Activated B cell treated with CpG ODN at 0.5 μM for 24 hours (primary cell): ENCODE measurements at regions not wholly inside any gene's neighbourhood (a gene's known extent, or its start where the extent isn't known, plus 50 kb on each side); places are given as distances from the start of the nearest gene placed in this dataset.

ENCODE experiments used
- ATAC-seq: fragments of 200-7000 bp; cut with Tn5 transposase; one replicate; pipeline ENCODE4 v1.10.0; 2021; ENCODE audit warnings: low read depth, mild to moderate bottlenecking, moderate library complexity
- CTCF ChIA-PET: fragments of 350-600 bp; sonication (Branson Sonifier 250); formaldehyde crosslinking; loops from one replicate; lab custom pipeline; 2021; ENCODE audit warnings: antibody characterized with exemption; lab: Charles Lee
- POLR2A ChIA-PET: fragments of 350-600 bp; sonication (Branson Sonifier 250); formaldehyde crosslinking; loops from one replicate; lab custom pipeline; 2021; ENCODE audit warnings: antibody characterized with exemption; lab: Charles Lee
- DNase-seq: peaks from one replicate; pipeline ENCODE4 v3.0.0; 2022
- H3K27ac Mint-ChIP-seq: one replicate; pipeline ENCODE4 v1.8.0; 2020; ENCODE audit warnings: mixed read lengths
- H3K27me3 Mint-ChIP-seq: one replicate; pipeline ENCODE4 v1.8.0; 2021; ENCODE audit warnings: mixed read lengths
- H3K36me3 Mint-ChIP-seq: one replicate; pipeline ENCODE4 v1.8.0; 2021; ENCODE audit warnings: low read depth, mixed read lengths
- H3K4me1 Mint-ChIP-seq: one replicate; pipeline ENCODE4 v1.8.0; 2021; ENCODE audit warnings: mixed read lengths
- H3K4me3 Mint-ChIP-seq: one replicate; pipeline ENCODE4 v1.8.0; 2020; ENCODE audit warnings: mild to moderate bottlenecking, mixed read lengths
- H3K9me3 Mint-ChIP-seq: one replicate; pipeline ENCODE4 v1.8.0; 2020; ENCODE audit warnings: mixed read lengths
- CTCF ChIP-seq: fragments of 200-600 bp; IDR thresholded peaks from one replicate; pipeline ENCODE4 v1.8.0; 2022; ENCODE audit warnings: antibody characterized with exemption, mild to moderate bottlenecking
- intact Hi-C: fragments of 100-400 bp; cut with micrococcal nuclease; formaldehyde crosslinking; loops from one replicate; pipeline ENCODE4 v1.15.1; 2024

- no peak for TF ChIP-seq CTCF
- Mint-ChIP-seq H3K36me3 (no peaks in the 10 kb centered on the region), H3K27ac (no peak overlapping the region), H3K9me3 (peaks cover 2% of the 10 kb centered on the region), H3K4me3 (no peak overlapping the region), H3K27me3 (peaks cover 3% of the 10 kb centered on the region), H3K4me1 (no peaks in the 10 kb centered on the region)
- DNase-seq (no peak), ATAC-seq (no peak)
- ChIA-PET CTCF (no interaction called here), POLR2A (no interaction called here)
- intact Hi-C loops = no loop called here
Observed at GRCh38 chr22:27507111-27507611, 294.4 kb downstream of the MN1 start.

DNA sequence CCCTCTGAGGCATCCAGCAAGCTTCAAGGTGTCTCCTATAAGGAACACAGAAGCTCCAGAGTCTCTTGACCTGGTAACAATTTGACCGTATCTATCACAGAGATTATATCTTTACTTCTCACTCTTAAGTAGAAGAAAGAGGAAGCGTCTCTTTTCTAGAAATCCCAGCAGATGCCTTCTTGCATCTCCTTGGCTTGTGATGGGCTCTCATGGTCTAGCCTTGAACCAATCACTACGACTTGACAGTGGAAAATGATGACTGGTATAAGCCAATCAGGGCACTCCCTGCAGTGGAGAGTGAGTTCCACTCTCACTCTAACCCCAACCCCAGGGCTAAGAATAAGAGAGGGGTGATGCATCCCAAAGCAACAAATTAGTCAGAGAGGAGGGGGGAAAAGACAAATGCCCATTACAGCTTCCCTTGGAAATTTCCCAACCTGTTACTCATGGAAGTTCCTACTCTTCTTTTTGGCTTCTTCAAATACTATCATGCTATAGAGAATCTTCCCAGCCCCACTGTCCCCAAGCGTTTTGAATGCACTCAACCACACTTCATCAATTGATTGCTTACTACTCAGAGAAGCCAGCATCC is 293.5 kb downstream of the MN1 start:
- intact Hi-C loops = no loop called here
- H3K4me1 Mint-ChIP-seq = no peaks in the 10 kb centered on the region
- ATAC-seq = no peak
- ChIA-PET CTCF (no interaction called here), POLR2A (no interaction called here)
- no peak overlapping the region for H3K4me3 Mint-ChIP-seq
- TF ChIP-seq CTCF = no peak
- H3K27me3 Mint-ChIP-seq = peaks cover 3% of the 10 kb centered on the region
- H3K36me3 Mint-ChIP-seq = no peaks in the 10 kb centered on the region
- no peak for DNase-seq
- no peak overlapping the region for H3K27ac Mint-ChIP-seq
- peaks cover 2% of the 10 kb centered on the region for H3K9me3 Mint-ChIP-seq

- Mint-ChIP-seq H3K4me1 (no peaks in the 10 kb centered on the region), H3K4me3 (no peak overlapping the region), H3K27me3 (peaks cover 3% of the 10 kb centered on the region), H3K9me3 (peaks cover 5% of the 10 kb centered on the region), H3K27ac (no peak overlapping the region), H3K36me3 (no peaks in the 10 kb centered on the region)
- POLR2A ChIA-PET = no interaction called here
- intact Hi-C loops = no loop called here
- DNase-seq (no peak), ATAC-seq (no peak)
- no peak for TF ChIP-seq CTCF
- CTCF ChIA-PET = no interaction called here
Observed at GRCh38 chr22:27509132-27509920, 292.2 kb downstream of the MN1 start.

DNA sequence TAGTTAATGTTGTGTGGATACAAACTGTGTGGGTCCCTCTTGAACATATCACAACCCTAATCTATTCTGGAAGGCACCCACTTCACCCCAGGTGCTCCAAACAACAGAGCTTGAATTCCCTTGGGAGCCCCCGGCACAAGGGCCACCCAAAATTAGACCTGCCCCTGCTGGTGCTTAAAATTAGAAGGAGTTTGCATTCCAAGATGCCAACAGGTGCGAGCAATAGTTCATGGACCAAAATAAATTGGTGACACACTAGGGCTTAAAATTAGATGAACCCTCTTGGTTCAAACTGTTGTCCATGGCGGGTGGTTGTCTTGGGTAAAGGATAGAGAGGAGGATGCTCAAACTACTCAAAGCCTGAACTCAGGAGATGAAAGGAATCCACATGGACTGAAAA is 291.5 kb downstream of the MN1 start:
- DNase-seq = no peak
- no peak overlapping the region for H3K4me3 Mint-ChIP-seq
- no peaks in the 10 kb centered on the region for H3K36me3 Mint-ChIP-seq
- no peaks in the 10 kb centered on the region for H3K4me1 Mint-ChIP-seq
- intact Hi-C loops = no loop called here
- no peak overlapping the region for H3K27ac Mint-ChIP-seq
- no peak for TF ChIP-seq CTCF
- ChIA-PET POLR2A (no interaction called here), CTCF (no interaction called here)
- H3K27me3 Mint-ChIP-seq = peaks cover 3% of the 10 kb centered on the region
- no peak for ATAC-seq
- H3K9me3 Mint-ChIP-seq = peaks cover 5% of the 10 kb centered on the region

DNA sequence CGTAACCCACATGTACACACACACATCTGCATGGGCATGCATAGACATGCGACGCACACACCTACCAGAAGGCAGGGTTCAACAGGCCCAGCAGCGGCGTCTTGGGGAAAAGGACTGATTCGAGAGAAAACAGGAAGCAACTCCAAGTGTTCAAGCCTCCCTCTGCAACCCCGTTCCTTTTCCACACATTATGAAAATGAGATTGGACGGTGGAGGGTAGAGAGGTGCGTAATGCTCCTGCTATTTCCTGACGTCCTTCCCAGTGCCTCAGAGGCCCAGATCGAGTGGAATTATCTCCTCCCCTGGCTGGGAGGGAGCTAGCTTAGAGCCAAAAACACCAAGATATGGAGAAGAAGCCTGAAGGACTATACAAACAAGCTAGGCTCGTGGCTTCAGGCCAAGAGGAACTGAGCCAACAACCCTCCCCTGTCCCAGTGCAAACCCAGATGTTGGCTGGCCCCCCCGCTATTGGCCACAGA is 289.2 kb downstream of the MN1 start:
- H3K4me1 Mint-ChIP-seq = no peaks in the 10 kb centered on the region
- TF ChIP-seq CTCF = no peak
- CTCF ChIA-PET = no interaction called here
- POLR2A ChIA-PET = interaction anchor here (0.6 kb wide), 1 partner anchor 805 kb away, joined by 5 read pairs; no protein-coding TSS in a partner anchor
- H3K9me3 Mint-ChIP-seq = peaks cover 5% of the 10 kb centered on the region
- H3K27me3 Mint-ChIP-seq = peaks cover 3% of the 10 kb centered on the region
- ATAC-seq = no peak
- H3K27ac Mint-ChIP-seq = no peak overlapping the region
- intact Hi-C loops = no loop called here
- H3K4me3 Mint-ChIP-seq = no peak overlapping the region
- no peak for DNase-seq
- no peaks in the 10 kb centered on the region for H3K36me3 Mint-ChIP-seq
